GM12865 (cell line): ENCODE measurements at regions not wholly inside any gene's neighbourhood (a gene's known extent, or its start where the extent isn't known, plus 50 kb on each side); places are given as distances from the start of the nearest gene placed in this dataset.

Experiments
- DNase-seq: peaks from one replicate; pipeline ENCODE4 v3.0.0; 2010; ENCODE audit warnings: low read depth
- H3K4me3 ChIP-seq: 2 replicates; pipeline ENCODE4 v1.5.1; 2011; ENCODE audit warnings: mild to moderate bottlenecking, low read depth, low read length, control low read depth
- TF ChIP-seq, protein P1 (sequence below): IDR thresholded peaks from 2 replicates; pipeline ENCODE4 v1.5.1; 2011; ENCODE audit warnings: low read length, control low read depth, low read depth, inconsistent platforms; ENCODE audit not compliant: insufficient read depth; ENCODE audit errors: missing control alignments

DNA sequence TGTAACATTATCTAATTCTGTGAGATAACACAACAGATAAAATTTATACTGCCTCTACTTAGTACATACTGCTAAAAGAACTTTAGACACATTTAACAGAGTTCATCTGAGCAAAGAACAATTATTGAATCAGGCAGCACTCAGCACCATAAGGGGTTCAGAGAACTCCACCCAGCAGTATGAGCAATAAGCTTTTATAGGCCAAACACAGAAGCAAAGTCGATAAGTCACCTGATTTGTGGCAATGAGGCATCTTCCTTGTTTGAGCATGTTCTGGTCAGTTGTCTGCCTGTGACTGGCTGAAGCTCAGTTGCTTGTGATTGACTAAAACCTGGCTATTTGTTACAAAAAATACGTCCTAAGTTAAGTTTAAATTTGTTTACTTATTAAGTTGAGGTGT lies 746.1 kb upstream of the DDX18 start:
- no peak overlapping the region for H3K4me3 ChIP-seq
- TF ChIP-seq, protein P1, sequence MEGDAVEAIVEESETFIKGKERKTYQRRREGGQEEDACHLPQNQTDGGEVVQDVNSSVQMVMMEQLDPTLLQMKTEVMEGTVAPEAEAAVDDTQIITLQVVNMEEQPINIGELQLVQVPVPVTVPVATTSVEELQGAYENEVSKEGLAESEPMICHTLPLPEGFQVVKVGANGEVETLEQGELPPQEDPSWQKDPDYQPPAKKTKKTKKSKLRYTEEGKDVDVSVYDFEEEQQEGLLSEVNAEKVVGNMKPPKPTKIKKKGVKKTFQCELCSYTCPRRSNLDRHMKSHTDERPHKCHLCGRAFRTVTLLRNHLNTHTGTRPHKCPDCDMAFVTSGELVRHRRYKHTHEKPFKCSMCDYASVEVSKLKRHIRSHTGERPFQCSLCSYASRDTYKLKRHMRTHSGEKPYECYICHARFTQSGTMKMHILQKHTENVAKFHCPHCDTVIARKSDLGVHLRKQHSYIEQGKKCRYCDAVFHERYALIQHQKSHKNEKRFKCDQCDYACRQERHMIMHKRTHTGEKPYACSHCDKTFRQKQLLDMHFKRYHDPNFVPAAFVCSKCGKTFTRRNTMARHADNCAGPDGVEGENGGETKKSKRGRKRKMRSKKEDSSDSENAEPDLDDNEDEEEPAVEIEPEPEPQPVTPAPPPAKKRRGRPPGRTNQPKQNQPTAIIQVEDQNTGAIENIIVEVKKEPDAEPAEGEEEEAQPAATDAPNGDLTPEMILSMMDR: no peak
- DNase-seq: no peak

DNA sequence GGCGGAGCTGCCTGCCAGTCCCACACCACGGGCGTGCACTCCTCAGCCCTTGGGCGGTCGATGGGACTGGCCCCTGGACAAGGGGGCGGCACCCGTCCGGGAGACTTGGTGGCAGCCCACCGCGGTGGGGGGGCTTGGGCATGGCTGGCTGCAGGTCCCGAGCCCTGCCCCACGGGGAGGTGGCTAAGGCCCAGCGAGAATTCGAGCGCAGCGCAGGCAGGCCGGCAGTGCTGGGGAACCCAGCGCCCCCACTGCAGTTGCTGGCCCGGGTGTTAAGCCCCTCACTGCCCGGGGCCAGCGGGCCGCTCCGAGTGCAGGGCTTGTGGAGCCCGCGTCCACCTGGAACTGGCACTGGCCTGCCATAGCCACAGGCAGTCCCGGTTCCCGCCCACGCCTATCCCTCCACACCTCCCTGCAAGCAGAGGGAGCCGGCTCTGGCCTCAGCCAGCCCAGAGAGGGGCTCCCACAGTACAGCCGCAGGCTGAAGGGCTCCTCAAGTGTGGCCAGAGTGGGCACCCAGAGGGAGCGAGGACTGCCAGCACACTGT lies 742.9 kb upstream of the DDX18 start:
- TF ChIP-seq, protein P1: no peak
- DNase-seq: no peak

DNA sequence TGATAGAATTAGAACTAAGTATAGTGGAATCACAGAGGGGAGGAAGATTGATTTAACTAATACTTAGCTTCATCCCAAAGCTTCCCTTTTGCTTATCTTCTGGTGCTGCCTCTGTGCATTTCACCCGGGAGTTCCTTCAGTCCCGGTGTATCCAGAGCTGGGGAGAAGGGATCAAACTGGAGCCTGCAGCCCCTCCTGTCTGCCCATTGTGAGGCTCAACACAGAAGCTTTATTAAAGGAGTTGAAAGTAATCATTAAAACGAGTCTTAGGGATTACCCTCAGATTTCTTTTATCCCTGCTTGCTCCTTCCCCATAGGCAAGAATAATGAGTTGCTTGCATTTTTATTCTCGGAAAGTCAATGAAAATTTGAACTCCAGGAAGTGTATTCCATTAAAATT lies 739.7 kb upstream of the DDX18 start:
- TF ChIP-seq, protein P1: no peak
- no peak overlapping the region for H3K4me3 ChIP-seq
- DNase-seq: no peak

More for the DNA sequence above, 742.9 kb upstream of the DDX18 start:
- no peak overlapping the region for H3K4me3 ChIP-seq

DNA sequence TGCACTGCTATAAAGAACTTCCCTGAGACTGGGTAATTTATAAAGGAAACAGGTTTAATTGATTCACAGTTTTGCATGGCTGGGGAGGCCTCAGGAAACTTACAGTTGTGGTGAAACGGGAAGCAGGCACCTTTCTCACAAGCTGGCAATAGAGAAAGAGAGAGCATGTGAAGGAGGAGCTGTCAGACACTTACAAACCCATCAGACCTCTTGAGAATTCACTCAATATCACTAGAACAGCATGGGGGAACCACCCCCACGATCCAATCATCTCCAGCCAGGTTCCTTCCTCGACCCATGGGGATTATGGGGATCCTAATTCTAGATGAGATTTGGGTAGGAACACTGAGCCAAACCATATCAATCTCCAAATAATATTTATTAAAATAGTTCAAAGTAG lies 729.2 kb upstream of the DDX18 start:
- no peak for DNase-seq
- H3K4me3 ChIP-seq: no peak overlapping the region
- TF ChIP-seq, protein P1: no peak

DNA sequence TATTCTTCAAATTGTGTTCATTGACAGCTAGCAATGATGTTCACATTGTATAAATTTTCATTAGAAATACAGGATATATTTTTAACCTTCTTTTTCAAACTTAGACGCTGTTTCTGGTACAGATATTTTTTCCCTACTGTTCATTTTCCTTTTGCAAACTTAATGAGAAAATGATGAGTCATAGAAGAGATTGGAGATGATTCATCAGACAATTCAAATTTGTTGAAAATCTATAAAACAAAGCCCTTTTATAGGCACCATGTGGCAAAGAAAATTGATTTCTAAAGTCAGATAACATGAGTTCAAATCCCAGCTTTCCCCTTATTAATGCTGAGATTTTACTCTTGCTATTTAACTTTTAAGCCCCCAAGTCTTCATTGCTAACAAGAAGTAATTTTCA lies 728.8 kb upstream of the DDX18 start:
- TF ChIP-seq, protein P1: no peak
- no peak for DNase-seq
- no peak overlapping the region for H3K4me3 ChIP-seq

DNA sequence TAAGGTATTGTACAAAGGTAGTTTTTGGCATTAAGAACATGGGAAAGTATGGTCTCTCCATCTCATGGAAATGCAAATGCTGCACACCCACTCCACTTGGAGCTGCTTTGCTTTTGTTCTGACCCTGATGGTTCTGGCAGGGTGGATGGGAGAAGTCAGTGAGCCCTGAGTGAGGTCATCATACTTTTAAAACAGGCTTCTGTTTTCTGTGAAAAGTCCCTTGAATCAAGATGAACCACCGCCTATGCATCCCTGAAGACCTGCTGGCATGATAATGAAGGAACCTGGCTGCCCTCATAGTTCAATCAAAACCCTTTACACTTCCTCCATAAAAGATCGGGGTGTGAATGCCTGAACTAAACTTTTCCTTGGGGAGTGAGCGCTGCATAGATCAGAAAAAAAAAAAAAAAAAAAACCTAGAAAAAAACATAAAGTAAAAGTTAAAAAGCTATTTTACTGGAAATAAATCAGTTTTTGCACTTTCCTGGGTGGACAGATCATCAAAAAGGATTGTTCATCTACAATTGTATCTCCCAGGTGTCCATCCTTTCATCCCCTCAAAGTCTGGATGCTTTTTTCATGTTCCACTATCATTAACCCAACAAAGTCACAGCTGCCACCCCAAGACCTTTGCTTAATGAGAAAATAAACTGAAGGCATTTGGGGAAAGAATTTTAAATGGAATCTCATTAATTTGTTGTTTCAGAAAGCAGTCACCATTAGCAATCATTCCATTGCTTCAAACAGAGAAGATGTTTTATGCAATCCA lies 728.1 kb upstream of the DDX18 start:
- DNase-seq: no peak
- no peak overlapping the region for H3K4me3 ChIP-seq
- TF ChIP-seq, protein P1: no peak

DNA sequence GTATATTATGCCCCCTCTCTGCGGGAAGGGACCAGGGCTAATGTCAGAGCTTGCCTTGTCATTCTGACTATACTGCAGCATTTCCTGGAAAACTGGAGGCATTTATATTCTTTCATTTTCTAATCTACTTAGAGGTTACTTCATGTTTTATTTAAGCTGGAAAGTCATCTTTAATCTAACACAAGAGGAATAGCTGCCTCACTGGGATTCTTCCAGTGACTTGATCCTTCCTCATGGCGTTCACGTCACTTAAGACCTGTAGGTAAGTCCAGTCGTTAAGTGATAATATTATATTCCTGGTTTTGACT lies 727.6 kb upstream of the DDX18 start:
- no peak for DNase-seq
- TF ChIP-seq, protein P1: no peak
- no peak overlapping the region for H3K4me3 ChIP-seq
